HepG2 (cell line): ENCODE measurements at regions not wholly inside any gene's neighbourhood (a gene's known extent, or its start where the extent isn't known, plus 50 kb on each side); places are given as distances from the start of the nearest gene placed in this dataset.

Experiments
- ATF3 ChIP-seq: sonication (generic); formaldehyde crosslinking; IDR thresholded peaks from 2 replicates; pipeline ENCODE4 v1.4.0; 2020; ENCODE audit warnings: missing genetic modification reagents
- CEBPG ChIP-seq: IDR thresholded peaks from 2 replicates; pipeline ENCODE4 v1.6.1; 2016
- CHCHD3 ChIP-seq: sonication (generic); formaldehyde crosslinking; IDR thresholded peaks from 2 replicates; pipeline ENCODE4 v1.8.0; 2022; ENCODE audit warnings: mild to moderate bottlenecking, missing genetic modification reagents, moderate library complexity
- CREB1 ChIP-seq, 2 experiments: fragments of 450-650 bp in 1 of 2; IDR thresholded peaks; 2 replicates each; pipeline ENCODE4 v1.6.1; 2016 to 2017; ENCODE audit warnings: control low read depth in 1 of 2, mild to moderate bottlenecking in 1 of 2, missing compliant biosample characterization in 1 of 2, missing genetic modification characterization in 1 of 2
- FLYWCH1 ChIP-seq: sonication (generic); formaldehyde crosslinking; IDR thresholded peaks from 2 replicates; pipeline ENCODE4 v1.8.1; 2023; ENCODE audit warnings: mild to moderate bottlenecking, missing genetic modification reagents
- HOXA9 ChIP-seq: sonication (generic); formaldehyde crosslinking; IDR thresholded peaks from 2 replicates; pipeline ENCODE4 v1.8.1; 2022; ENCODE audit warnings: missing genetic modification reagents, mild to moderate bottlenecking, moderate library complexity, borderline replicate concordance
- JUNB ChIP-seq: sonication (generic); formaldehyde crosslinking; IDR thresholded peaks from 2 replicates; pipeline ENCODE4 v1.8.0; 2022; ENCODE audit warnings: missing genetic modification reagents, mild to moderate bottlenecking, borderline replicate concordance
- KDM2A ChIP-seq: sonication (generic); formaldehyde crosslinking; IDR thresholded peaks from 2 replicates; pipeline ENCODE4 v1.4.0; 2020; ENCODE audit warnings: low read depth, missing genetic modification reagents, borderline replicate concordance
- KDM5B ChIP-seq: sonication (generic); formaldehyde crosslinking; IDR thresholded peaks from 2 replicates; pipeline ENCODE4 v1.4.0; 2020; ENCODE audit warnings: missing genetic modification reagents, mild to moderate bottlenecking, borderline replicate concordance
- NFYC ChIP-seq: IDR thresholded peaks from 2 replicates; pipeline ENCODE4 v1.6.1; 2016; ENCODE audit warnings: missing genetic modification reagents, missing compliant biosample characterization
- NR2F2 ChIP-seq: IDR thresholded peaks from 2 replicates; pipeline ENCODE4 v1.6.1; 2012; ENCODE audit warnings: low read depth, inconsistent platforms, borderline replicate concordance
- PHF8 ChIP-seq: sonication (generic); formaldehyde crosslinking; IDR thresholded peaks from 2 replicates; pipeline ENCODE4 v1.5.0; 2020; ENCODE audit warnings: missing genetic modification reagents
- SALL1 ChIP-seq: sonication (generic); formaldehyde crosslinking; IDR thresholded peaks from 2 replicates; pipeline ENCODE4 v1.8.0; 2022; ENCODE audit warnings: mild to moderate bottlenecking, missing genetic modification reagents
- SMYD3 ChIP-seq: sonication (generic); formaldehyde crosslinking; IDR thresholded peaks from 2 replicates; pipeline ENCODE4 v1.8.1; 2023; ENCODE audit warnings: mild to moderate bottlenecking, missing genetic modification reagents
- ZBTB1 ChIP-seq: sonication (generic); formaldehyde crosslinking; IDR thresholded peaks from 2 replicates; pipeline ENCODE4 v1.4.0; 2020; ENCODE audit warnings: missing genetic modification reagents, borderline replicate concordance
- ZFP1 ChIP-seq: IDR thresholded peaks from 2 replicates; pipeline ENCODE4 v1.6.1; 2016
- ZFX ChIP-seq: sonication (generic); formaldehyde crosslinking; IDR thresholded peaks from 2 replicates; pipeline ENCODE4 v1.4.0; 2020; ENCODE audit warnings: mild to moderate bottlenecking, low read depth, missing genetic modification reagents, moderate library complexity
- ZKSCAN1 ChIP-seq: fragments of 150-350 bp; IDR thresholded peaks from 2 replicates; pipeline ENCODE4 v1.6.1; 2014; ENCODE audit warnings: low read length
- ZNF143 ChIP-seq: sonication (generic); formaldehyde crosslinking; IDR thresholded peaks from 2 replicates; pipeline ENCODE4 v1.4.0; 2020; ENCODE audit warnings: missing genetic modification reagents
- TF ChIP-seq, protein P1 (sequence below): IDR thresholded peaks from 2 replicates; pipeline ENCODE4 v1.4.0; 2020; ENCODE audit warnings: mild to moderate bottlenecking, missing genetic modification reagents
- TF ChIP-seq, protein P2 (sequence below), 2 experiments: fragments of 450-650 bp in 1 of 2; sonication (generic) in 1 of 2; formaldehyde crosslinking; IDR thresholded peaks; 2 replicates each; pipeline versions ENCODE4 v1.5.0 to v1.8.0; 2020 to 2022; ENCODE audit warnings: mild to moderate bottlenecking in 1 of 2, missing genetic modification reagents in 1 of 2
- TF ChIP-seq, protein P3 (sequence below): sonication (generic); formaldehyde crosslinking; IDR thresholded peaks from 2 replicates; pipeline ENCODE4 v1.5.0; 2020; ENCODE audit warnings: mild to moderate bottlenecking, missing genetic modification reagents

GRCh38 chr7:52017802-52018679 lies 701.4 kb upstream of the COBL start (continued):
- TF ChIP-seq ZFX (peak; percentile 41), ZBTB1 (CRISPR knock-in tag) (no peak), NFYC (CRISPR knock-in tag) (no peak), JUNB (CRISPR knock-in tag) (no peak), SMYD3 (CRISPR knock-in tag) (0 out of 2 replicates have a peak, but pooled peaks have one; percentile 31), ZKSCAN1 (peak; percentile 24; the same call in 1 of the 2 replicates), NR2F2 (peak; percentile 23; the same call in 1 of the 2 replicates), ZFP1 (no peak), ZNF143 (CRISPR knock-in tag) (0 out of 2 replicates have a peak, but pooled peaks have one; percentile 47), ATF3 (CRISPR knock-in tag) (peak; percentile 62; the same call in 1 of the 2 replicates), FLYWCH1 (CRISPR knock-in tag) (no peak), HOXA9 (CRISPR knock-in tag) (no peak), KDM2A (peak; percentile 41; the same call in 1 of the 2 replicates), CHCHD3 (CRISPR knock-in tag) (no peak), PHF8 (CRISPR knock-in tag) (peak; percentile 53), SALL1 (peak; percentile 32), KDM5B (CRISPR knock-in tag) (no peak), CREB1 (IDR thresholded peaks at IDR 0.05) (no peak), CREB1 (CRISPR knock-in tag; IDR thresholded peaks at IDR 0.05) (0 out of 2 replicates have a peak, but pooled peaks have one; percentile 44), CEBPG (CRISPR knock-in tag) (peak; percentile 88)
- TF ChIP-seq, protein P1, sequence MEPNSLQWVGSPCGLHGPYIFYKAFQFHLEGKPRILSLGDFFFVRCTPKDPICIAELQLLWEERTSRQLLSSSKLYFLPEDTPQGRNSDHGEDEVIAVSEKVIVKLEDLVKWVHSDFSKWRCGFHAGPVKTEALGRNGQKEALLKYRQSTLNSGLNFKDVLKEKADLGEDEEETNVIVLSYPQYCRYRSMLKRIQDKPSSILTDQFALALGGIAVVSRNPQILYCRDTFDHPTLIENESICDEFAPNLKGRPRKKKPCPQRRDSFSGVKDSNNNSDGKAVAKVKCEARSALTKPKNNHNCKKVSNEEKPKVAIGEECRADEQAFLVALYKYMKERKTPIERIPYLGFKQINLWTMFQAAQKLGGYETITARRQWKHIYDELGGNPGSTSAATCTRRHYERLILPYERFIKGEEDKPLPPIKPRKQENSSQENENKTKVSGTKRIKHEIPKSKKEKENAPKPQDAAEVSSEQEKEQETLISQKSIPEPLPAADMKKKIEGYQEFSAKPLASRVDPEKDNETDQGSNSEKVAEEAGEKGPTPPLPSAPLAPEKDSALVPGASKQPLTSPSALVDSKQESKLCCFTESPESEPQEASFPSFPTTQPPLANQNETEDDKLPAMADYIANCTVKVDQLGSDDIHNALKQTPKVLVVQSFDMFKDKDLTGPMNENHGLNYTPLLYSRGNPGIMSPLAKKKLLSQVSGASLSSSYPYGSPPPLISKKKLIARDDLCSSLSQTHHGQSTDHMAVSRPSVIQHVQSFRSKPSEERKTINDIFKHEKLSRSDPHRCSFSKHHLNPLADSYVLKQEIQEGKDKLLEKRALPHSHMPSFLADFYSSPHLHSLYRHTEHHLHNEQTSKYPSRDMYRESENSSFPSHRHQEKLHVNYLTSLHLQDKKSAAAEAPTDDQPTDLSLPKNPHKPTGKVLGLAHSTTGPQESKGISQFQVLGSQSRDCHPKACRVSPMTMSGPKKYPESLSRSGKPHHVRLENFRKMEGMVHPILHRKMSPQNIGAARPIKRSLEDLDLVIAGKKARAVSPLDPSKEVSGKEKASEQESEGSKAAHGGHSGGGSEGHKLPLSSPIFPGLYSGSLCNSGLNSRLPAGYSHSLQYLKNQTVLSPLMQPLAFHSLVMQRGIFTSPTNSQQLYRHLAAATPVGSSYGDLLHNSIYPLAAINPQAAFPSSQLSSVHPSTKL (CRISPR knock-in tag) = peak; percentile 35; the same call in 1 of the 2 replicates
- TF ChIP-seq, protein P2, sequence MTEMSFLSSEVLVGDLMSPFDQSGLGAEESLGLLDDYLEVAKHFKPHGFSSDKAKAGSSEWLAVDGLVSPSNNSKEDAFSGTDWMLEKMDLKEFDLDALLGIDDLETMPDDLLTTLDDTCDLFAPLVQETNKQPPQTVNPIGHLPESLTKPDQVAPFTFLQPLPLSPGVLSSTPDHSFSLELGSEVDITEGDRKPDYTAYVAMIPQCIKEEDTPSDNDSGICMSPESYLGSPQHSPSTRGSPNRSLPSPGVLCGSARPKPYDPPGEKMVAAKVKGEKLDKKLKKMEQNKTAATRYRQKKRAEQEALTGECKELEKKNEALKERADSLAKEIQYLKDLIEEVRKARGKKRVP (CRISPR knock-in tag; IDR thresholded peaks at IDR 0.05) = peak; percentile 28 to 95; a peak in 2 of 4 replicates
- TF ChIP-seq, protein P3, sequence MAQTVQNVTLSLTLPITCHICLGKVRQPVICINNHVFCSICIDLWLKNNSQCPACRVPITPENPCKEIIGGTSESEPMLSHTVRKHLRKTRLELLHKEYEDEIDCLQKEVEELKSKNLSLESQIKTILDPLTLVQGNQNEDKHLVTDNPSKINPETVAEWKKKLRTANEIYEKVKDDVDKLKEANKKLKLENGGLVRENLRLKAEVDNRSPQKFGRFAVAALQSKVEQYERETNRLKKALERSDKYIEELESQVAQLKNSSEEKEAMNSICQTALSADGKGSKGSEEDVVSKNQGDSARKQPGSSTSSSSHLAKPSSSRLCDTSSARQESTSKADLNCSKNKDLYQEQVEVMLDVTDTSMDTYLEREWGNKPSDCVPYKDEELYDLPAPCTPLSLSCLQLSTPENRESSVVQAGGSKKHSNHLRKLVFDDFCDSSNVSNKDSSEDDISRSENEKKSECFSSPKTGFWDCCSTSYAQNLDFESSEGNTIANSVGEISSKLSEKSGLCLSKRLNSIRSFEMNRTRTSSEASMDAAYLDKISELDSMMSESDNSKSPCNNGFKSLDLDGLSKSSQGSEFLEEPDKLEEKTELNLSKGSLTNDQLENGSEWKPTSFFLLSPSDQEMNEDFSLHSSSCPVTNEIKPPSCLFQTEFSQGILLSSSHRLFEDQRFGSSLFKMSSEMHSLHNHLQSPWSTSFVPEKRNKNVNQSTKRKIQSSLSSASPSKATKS (CRISPR knock-in tag) = no peak
